OCI-LY7 (cell line): ENCODE measurements at regions not wholly inside any gene's neighbourhood (a gene's known extent, or its start where the extent isn't known, plus 50 kb on each side); places are given as distances from the start of the nearest gene placed in this dataset.

Experiments used
- EZH2phosphoT487 ChIP-seq: fragments of 200-600 bp; sonication (generic); IDR thresholded peaks from 2 replicates; pipeline ENCODE4 v1.6.1; 2018; ENCODE audit warnings: low read depth, borderline replicate concordance, mild to moderate bottlenecking, mixed run types, antibody characterized with exemption, low read length, moderate library complexity, mixed read lengths
- TF ChIP-seq, protein P1 (sequence below): fragments of 200-600 bp; sonication (generic); conservative IDR thresholded peaks from 2 replicates; pipeline ENCODE4 v1.5.1; 2014; ENCODE audit warnings: mild to moderate bottlenecking, antibody characterized with exemption, low read length, moderate library complexity, mixed read lengths

- TF ChIP-seq, protein P1, sequence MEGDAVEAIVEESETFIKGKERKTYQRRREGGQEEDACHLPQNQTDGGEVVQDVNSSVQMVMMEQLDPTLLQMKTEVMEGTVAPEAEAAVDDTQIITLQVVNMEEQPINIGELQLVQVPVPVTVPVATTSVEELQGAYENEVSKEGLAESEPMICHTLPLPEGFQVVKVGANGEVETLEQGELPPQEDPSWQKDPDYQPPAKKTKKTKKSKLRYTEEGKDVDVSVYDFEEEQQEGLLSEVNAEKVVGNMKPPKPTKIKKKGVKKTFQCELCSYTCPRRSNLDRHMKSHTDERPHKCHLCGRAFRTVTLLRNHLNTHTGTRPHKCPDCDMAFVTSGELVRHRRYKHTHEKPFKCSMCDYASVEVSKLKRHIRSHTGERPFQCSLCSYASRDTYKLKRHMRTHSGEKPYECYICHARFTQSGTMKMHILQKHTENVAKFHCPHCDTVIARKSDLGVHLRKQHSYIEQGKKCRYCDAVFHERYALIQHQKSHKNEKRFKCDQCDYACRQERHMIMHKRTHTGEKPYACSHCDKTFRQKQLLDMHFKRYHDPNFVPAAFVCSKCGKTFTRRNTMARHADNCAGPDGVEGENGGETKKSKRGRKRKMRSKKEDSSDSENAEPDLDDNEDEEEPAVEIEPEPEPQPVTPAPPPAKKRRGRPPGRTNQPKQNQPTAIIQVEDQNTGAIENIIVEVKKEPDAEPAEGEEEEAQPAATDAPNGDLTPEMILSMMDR, result peak; percentile 55
- TF ChIP-seq EZH2phosphoT487, result no peak
Observed at GRCh38 chr14:22474730-22475351, 114.2 kb downstream of the DAD1 start.
